ENCODE measurements at regions not wholly inside any gene's neighbourhood (a gene's known extent, or its start where the extent isn't known, plus 50 kb on each side); places are given as distances from the start of the nearest gene placed in this dataset.

- no peak overlapping the region for H3K4me3 ChIP-seq
- no peaks in the 10 kb centered on the region for H3K27me3 ChIP-seq
- no peaks in the 10 kb centered on the region for H3K9me3 ChIP-seq
- no peak for DNase-seq (ENCODE audit: low spot score)
- no peaks in the 10 kb centered on the region for H3K36me3 ChIP-seq
- peaks cover 0 to 77% of the 10 kb centered on the region in 2 donors for H3K4me1 ChIP-seq
- H3K27ac ChIP-seq, result peak overlapping the region; percentile 65 to 71
- TF ChIP-seq CTCF (IDR thresholded peaks at IDR 0.05), result no peak
Observed at GRCh38 chr2:42874949-42875801, 82.8 kb upstream of the HAAO start.

GRCh38 chr2:42872721-42873120 is 80.3 kb upstream of the HAAO start:
- Histone ChIP-seq H3K27me3 (no peaks in the 10 kb centered on the region), H3K9me3 (peaks cover 0 to 10% of the 10 kb centered on the region in 2 donors), H3K4me1 (peaks cover 0 to 54% of the 10 kb centered on the region in 2 donors), H3K36me3 (no peaks in the 10 kb centered on the region), H3K4me3 (no peak overlapping the region), H3K27ac (peak overlapping the region in 1 of 2 donors; percentile 65)
- no peak for DNase-seq (ENCODE audit: low spot score)
- no peak for TF ChIP-seq CTCF (IDR thresholded peaks at IDR 0.05)

GRCh38 chr2:42871372-42871771 is 79.0 kb upstream of the HAAO start:
- Histone ChIP-seq H3K27ac (no peak overlapping the region), H3K4me3 (no peak overlapping the region), H3K36me3 (no peaks in the 10 kb centered on the region), H3K9me3 (peaks cover 0 to 10% of the 10 kb centered on the region in 2 donors), H3K4me1 (peaks cover 0 to 50% of the 10 kb centered on the region in 2 donors), H3K27me3 (no peaks in the 10 kb centered on the region)
- TF ChIP-seq CTCF (IDR thresholded peaks at IDR 0.05), result no peak
- DNase-seq (ENCODE audit: low spot score), result no peak

GRCh38 chr2:42868874-42869273 is 76.5 kb upstream of the HAAO start:
- no peak overlapping the region for H3K27ac ChIP-seq
- no peak for DNase-seq (ENCODE audit: low spot score)
- no peak overlapping the region for H3K4me3 ChIP-seq
- TF ChIP-seq CTCF (IDR thresholded peaks at IDR 0.05), result no peak
- H3K27me3 ChIP-seq, result no peaks in the 10 kb centered on the region
- H3K36me3 ChIP-seq, result no peaks in the 10 kb centered on the region
- H3K4me1 ChIP-seq, result peaks cover 0 to 32% of the 10 kb centered on the region in 2 donors
- peaks cover 0 to 10% of the 10 kb centered on the region in 2 donors for H3K9me3 ChIP-seq

- peaks cover 0 to 24% of the 10 kb centered on the region in 2 donors for H3K4me1 ChIP-seq
- H3K4me3 ChIP-seq, result no peak overlapping the region
- no peak for DNase-seq (ENCODE audit: low spot score)
- peaks cover 0 to 10% of the 10 kb centered on the region in 2 donors for H3K9me3 ChIP-seq
- H3K36me3 ChIP-seq, result no peaks in the 10 kb centered on the region
- peak overlapping the region in 1 of 2 donors; percentile 77 for H3K27ac ChIP-seq
- H3K27me3 ChIP-seq, result no peaks in the 10 kb centered on the region
- no peak for TF ChIP-seq CTCF (IDR thresholded peaks at IDR 0.05)
Observed at GRCh38 chr2:42868096-42868495, 75.7 kb upstream of the HAAO start.
